ENCODE measurements at regions not wholly inside any gene's neighbourhood (a gene's known extent, or its start where the extent isn't known, plus 50 kb on each side); places are given as distances from the start of the nearest gene placed in this dataset.
"Not testable (repeated sequence)": the region's sequence is repeated elsewhere in the genome, so short reads cannot be mapped to it uniquely, and the experiment has no call there.

GRCh38 chr6:121619013-121619412 lies 183.6 kb downstream of the GJA1 start:
- intact Hi-C loops (cut with micrococcal nuclease) = no loop called here
- no peaks in the 10 kb centered on the region for H3K4me1 Mint-ChIP-seq
- CTCF ChIA-PET = no interaction called here

GRCh38 chr6:121619987-121620740 lies 184.7 kb downstream of the GJA1 start:
- POLR2A ChIA-PET = no interaction called here
- ATAC-seq (ENCODE audit: low read depth) = no peak

More at GRCh38 chr6:121619013-121619412, 183.6 kb downstream of the GJA1 start:
- Mint-ChIP-seq H3K36me3 (ENCODE audit: low read depth) (no peaks in the 10 kb centered on the region), H3K4me3 (no peak overlapping the region), H3K9me3 (no peaks in the 10 kb centered on the region), H3K27ac (no peak overlapping the region), H3K27me3 (no peaks in the 10 kb centered on the region)
- no peak for DNase-seq
- no peak for ATAC-seq (ENCODE audit: low read depth)
- POLR2A ChIA-PET = no interaction called here
- TF ChIP-seq CTCF (IDR thresholded peaks at IDR 0.05) = no peak

GRCh38 chr6:121627761-121628160 lies 192.3 kb downstream of the GJA1 start:
- ChIA-PET CTCF (no interaction called here), POLR2A (no interaction called here)
- intact Hi-C loops (cut with micrococcal nuclease) = no loop called here
- Mint-ChIP-seq H3K4me3 (no peak overlapping the region), H3K27ac (no peak overlapping the region), H3K4me1 (no peaks in the 10 kb centered on the region), H3K27me3 (no peaks in the 10 kb centered on the region), H3K9me3 (peaks cover 16% of the 10 kb centered on the region), H3K36me3 (ENCODE audit: low read depth) (no peaks in the 10 kb centered on the region)
- TF ChIP-seq CTCF (IDR thresholded peaks at IDR 0.05) = no peak
- no peak for ATAC-seq (ENCODE audit: low read depth)
- DNase-seq = no peak

More at GRCh38 chr6:121619987-121620740, 184.7 kb downstream of the GJA1 start:
- CTCF ChIA-PET = no interaction called here
- DNase-seq = no peak
- intact Hi-C loops (cut with micrococcal nuclease) = no loop called here
- Mint-ChIP-seq H3K27ac (no peak overlapping the region), H3K4me1 (no peaks in the 10 kb centered on the region), H3K9me3 (peaks cover 5% of the 10 kb centered on the region), H3K27me3 (no peaks in the 10 kb centered on the region), H3K36me3 (ENCODE audit: low read depth) (no peaks in the 10 kb centered on the region), H3K4me3 (no peak overlapping the region)
- TF ChIP-seq CTCF (IDR thresholded peaks at IDR 0.05) = no peak

GRCh38 chr6:121630716-121631115 lies 195.3 kb downstream of the GJA1 start:
- H3K9me3 Mint-ChIP-seq = peaks cover 14% of the 10 kb centered on the region
- ATAC-seq (ENCODE audit: low read depth) = no peak
- intact Hi-C loops (cut with micrococcal nuclease) = no loop called here

GRCh38 chr6:121631752-121632151 lies 196.3 kb downstream of the GJA1 start:
- ATAC-seq (ENCODE audit: low read depth); DNase-seq; intact Hi-C loops (cut with micrococcal nuclease); H3K4me1 Mint-ChIP-seq; H3K27ac Mint-ChIP-seq; H3K4me3 Mint-ChIP-seq; CTCF ChIA-PET; POLR2A ChIA-PET; H3K36me3 Mint-ChIP-seq (ENCODE audit: low read depth); H3K27me3 Mint-ChIP-seq: not testable (repeated sequence)
- H3K9me3 Mint-ChIP-seq = peaks cover 14% of the 10 kb centered on the region

More at GRCh38 chr6:121630716-121631115, 195.3 kb downstream of the GJA1 start:
- Mint-ChIP-seq H3K4me1 (no peaks in the 10 kb centered on the region), H3K4me3 (no peak overlapping the region), H3K27ac (no peak overlapping the region), H3K27me3 (no peaks in the 10 kb centered on the region), H3K36me3 (ENCODE audit: low read depth) (no peaks in the 10 kb centered on the region)
- DNase-seq = no peak
- POLR2A ChIA-PET = no interaction called here
- TF ChIP-seq CTCF (IDR thresholded peaks at IDR 0.05) = no peak
- CTCF ChIA-PET = no interaction called here

- Mint-ChIP-seq H3K27me3 (no peaks in the 10 kb centered on the region), H3K9me3 (peaks cover 14% of the 10 kb centered on the region), H3K36me3 (ENCODE audit: low read depth) (no peaks in the 10 kb centered on the region), H3K4me1 (no peaks in the 10 kb centered on the region), H3K4me3 (no peak overlapping the region), H3K27ac (no peak overlapping the region)
- CTCF ChIA-PET = no interaction called here
- no peak for DNase-seq
- POLR2A ChIA-PET = no interaction called here
- no peak for TF ChIP-seq CTCF (IDR thresholded peaks at IDR 0.05)
- no peak for ATAC-seq (ENCODE audit: low read depth)
- intact Hi-C loops (cut with micrococcal nuclease) = no loop called here
Observed at GRCh38 chr6:121633309-121633708, 197.9 kb downstream of the GJA1 start.

- POLR2A ChIA-PET; H3K4me3 Mint-ChIP-seq; DNase-seq; H3K36me3 Mint-ChIP-seq (ENCODE audit: low read depth); H3K4me1 Mint-ChIP-seq; ATAC-seq (ENCODE audit: low read depth); H3K27me3 Mint-ChIP-seq; CTCF ChIA-PET; H3K27ac Mint-ChIP-seq; intact Hi-C loops (cut with micrococcal nuclease): not testable (repeated sequence)
- peaks cover 14% of the 10 kb centered on the region for H3K9me3 Mint-ChIP-seq
Observed at GRCh38 chr6:121634586-121634985, 199.1 kb downstream of the GJA1 start.

Measured in activated B cell treated with CpG ODN at 0.5 μM for 24 hours (primary cell).